ENCODE measurements at regions not wholly inside any gene's neighbourhood (a gene's known extent, or its start where the extent isn't known, plus 50 kb on each side); places are given as distances from the start of the nearest gene placed in this dataset.

DNA sequence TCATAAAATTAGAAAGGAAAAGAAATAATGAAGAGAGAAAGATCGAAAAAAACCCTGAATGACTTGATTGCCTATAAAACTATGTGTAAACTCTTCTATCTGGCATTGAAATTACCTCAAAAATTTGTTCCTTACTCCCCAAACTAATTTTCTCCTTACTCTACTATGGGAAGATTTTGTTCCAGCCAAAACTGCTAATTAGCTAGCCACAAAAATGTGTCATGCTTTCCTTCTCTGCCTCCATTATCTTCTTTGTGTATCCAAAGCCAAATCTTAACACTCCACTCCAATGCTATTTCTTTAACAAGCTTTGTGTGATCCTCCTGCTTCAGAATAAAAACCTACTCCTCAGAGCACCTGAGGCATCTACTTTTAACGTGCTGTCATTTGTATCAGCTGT is 831.2 kb downstream of the METTL15 start:
- Histone ChIP-seq H3K9me3 (ENCODE audit: control insufficient read depth, insufficient read depth, low read length) (no peaks in the 10 kb centered on the region), H3K4me3 (ENCODE audit: low read length) (no peak overlapping the region), H3K9me2 (replicated peaks; ENCODE audit: control insufficient read depth, low read length) (no peaks in the 10 kb centered on the region), H3K27me3 (ENCODE audit: control insufficient read depth, low read length) (no peaks in the 10 kb centered on the region), H3K79me2 (ENCODE audit: control insufficient read depth, low read length) (no peaks in the 10 kb centered on the region), H3K4me2 (ENCODE audit: low read length) (no peak overlapping the region), H3K4me1 (ENCODE audit: control insufficient read depth, low read length) (no peaks in the 10 kb centered on the region), H3K27ac (ENCODE audit: low read depth, low read length) (no peak overlapping the region), H3F3A (ENCODE audit: control insufficient read depth, insufficient read depth) (no peaks in the 10 kb centered on the region), H4K20me1 (ENCODE audit: control insufficient read depth, insufficient read depth, low read depth, low read length) (no peaks in the 10 kb centered on the region), H3K36me3 (ENCODE audit: control insufficient read depth, low read length) (no peaks in the 10 kb centered on the region)
- TF ChIP-seq EZH2phosphoT487 (IDR thresholded peaks at IDR 0.05; ENCODE audit: borderline replicate concordance, low read length) = no peak
- TF ChIP-seq, protein P1, sequence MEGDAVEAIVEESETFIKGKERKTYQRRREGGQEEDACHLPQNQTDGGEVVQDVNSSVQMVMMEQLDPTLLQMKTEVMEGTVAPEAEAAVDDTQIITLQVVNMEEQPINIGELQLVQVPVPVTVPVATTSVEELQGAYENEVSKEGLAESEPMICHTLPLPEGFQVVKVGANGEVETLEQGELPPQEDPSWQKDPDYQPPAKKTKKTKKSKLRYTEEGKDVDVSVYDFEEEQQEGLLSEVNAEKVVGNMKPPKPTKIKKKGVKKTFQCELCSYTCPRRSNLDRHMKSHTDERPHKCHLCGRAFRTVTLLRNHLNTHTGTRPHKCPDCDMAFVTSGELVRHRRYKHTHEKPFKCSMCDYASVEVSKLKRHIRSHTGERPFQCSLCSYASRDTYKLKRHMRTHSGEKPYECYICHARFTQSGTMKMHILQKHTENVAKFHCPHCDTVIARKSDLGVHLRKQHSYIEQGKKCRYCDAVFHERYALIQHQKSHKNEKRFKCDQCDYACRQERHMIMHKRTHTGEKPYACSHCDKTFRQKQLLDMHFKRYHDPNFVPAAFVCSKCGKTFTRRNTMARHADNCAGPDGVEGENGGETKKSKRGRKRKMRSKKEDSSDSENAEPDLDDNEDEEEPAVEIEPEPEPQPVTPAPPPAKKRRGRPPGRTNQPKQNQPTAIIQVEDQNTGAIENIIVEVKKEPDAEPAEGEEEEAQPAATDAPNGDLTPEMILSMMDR (IDR thresholded peaks at IDR 0.05; ENCODE audit: low read depth, low read length, poor library complexity, severe bottlenecking) = no peak

DNA sequence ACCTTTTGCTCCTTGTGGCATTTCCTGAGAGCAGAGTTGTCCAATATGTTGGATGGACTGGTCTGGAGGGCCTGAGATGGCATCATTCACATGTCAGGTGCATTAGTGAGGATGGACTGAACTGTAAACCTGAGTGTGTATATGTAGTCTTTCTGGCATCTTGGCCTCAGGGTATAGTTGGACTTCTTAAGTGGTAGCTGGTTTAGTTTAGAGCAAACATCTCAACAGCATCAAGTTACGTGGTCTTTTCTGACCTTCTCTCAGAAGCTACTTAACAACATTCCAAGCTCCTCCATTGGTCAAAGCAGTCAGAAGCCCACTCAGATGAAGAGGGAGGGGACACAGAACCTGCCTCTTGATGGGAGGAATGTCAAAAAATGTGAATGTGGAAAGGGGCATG is 829.9 kb downstream of the METTL15 start:
- no peak overlapping the region for H3K27ac ChIP-seq (ENCODE audit: low read depth, low read length)

DNA sequence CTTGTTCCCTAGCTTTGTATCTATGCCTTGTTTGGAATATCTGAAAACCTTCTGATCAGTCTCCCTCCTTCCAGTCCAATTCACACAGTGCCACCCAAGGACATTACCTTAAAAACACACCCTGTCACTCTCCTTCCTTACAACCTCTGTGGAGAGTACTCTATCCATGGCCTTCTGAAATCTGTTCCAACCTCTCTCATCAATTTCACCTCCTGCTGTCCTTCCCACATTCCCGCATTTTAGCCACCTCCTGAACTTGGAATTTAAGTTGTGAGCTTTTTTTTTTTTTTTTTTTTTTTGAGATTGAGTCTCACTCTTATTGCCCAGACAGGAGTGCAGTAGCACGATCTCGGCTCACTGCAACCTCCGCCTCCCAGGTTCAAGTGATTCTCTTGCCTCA is 824.8 kb downstream of the METTL15 start:
- H3K9me3 ChIP-seq (ENCODE audit: control insufficient read depth, insufficient read depth, low read length) = no peaks in the 10 kb centered on the region
- no peak overlapping the region for H3K4me2 ChIP-seq (ENCODE audit: low read length)
- H3K4me3 ChIP-seq (ENCODE audit: low read length) = no peak overlapping the region
- no peaks in the 10 kb centered on the region for H3K36me3 ChIP-seq (ENCODE audit: control insufficient read depth, low read length)
- H3K9me2 ChIP-seq (replicated peaks; ENCODE audit: control insufficient read depth, low read length) = no peaks in the 10 kb centered on the region
- H3K79me2 ChIP-seq (ENCODE audit: control insufficient read depth, low read length) = no peaks in the 10 kb centered on the region
- no peaks in the 10 kb centered on the region for H4K20me1 ChIP-seq (ENCODE audit: control insufficient read depth, insufficient read depth, low read depth, low read length)
- no peaks in the 10 kb centered on the region for H3K27me3 ChIP-seq (ENCODE audit: control insufficient read depth, low read length)
- no peak for TF ChIP-seq EZH2phosphoT487 (IDR thresholded peaks at IDR 0.05; ENCODE audit: borderline replicate concordance, low read length)
- TF ChIP-seq, protein P1 (IDR thresholded peaks at IDR 0.05; ENCODE audit: low read depth, low read length, poor library complexity, severe bottlenecking) = no peak
- H3K27ac ChIP-seq (ENCODE audit: low read depth, low read length) = no peak overlapping the region
- no peaks in the 10 kb centered on the region for H3F3A ChIP-seq (ENCODE audit: control insufficient read depth, insufficient read depth)
- H3K4me1 ChIP-seq (ENCODE audit: control insufficient read depth, low read length) = no peaks in the 10 kb centered on the region

More for the DNA sequence above, 829.9 kb downstream of the METTL15 start:
- Histone ChIP-seq H3K79me2 (ENCODE audit: control insufficient read depth, low read length) (no peaks in the 10 kb centered on the region), H3K27me3 (ENCODE audit: control insufficient read depth, low read length) (no peaks in the 10 kb centered on the region), H3K9me3 (ENCODE audit: control insufficient read depth, insufficient read depth, low read length) (no peaks in the 10 kb centered on the region), H3K4me1 (ENCODE audit: control insufficient read depth, low read length) (no peaks in the 10 kb centered on the region), H3K36me3 (ENCODE audit: control insufficient read depth, low read length) (no peaks in the 10 kb centered on the region), H3F3A (ENCODE audit: control insufficient read depth, insufficient read depth) (no peaks in the 10 kb centered on the region), H3K4me2 (ENCODE audit: low read length) (no peak overlapping the region), H4K20me1 (ENCODE audit: control insufficient read depth, insufficient read depth, low read depth, low read length) (no peaks in the 10 kb centered on the region), H3K4me3 (ENCODE audit: low read length) (no peak overlapping the region), H3K9me2 (replicated peaks; ENCODE audit: control insufficient read depth, low read length) (no peaks in the 10 kb centered on the region)
- TF ChIP-seq EZH2phosphoT487 (IDR thresholded peaks at IDR 0.05; ENCODE audit: borderline replicate concordance, low read length) = no peak
- TF ChIP-seq, protein P1 (IDR thresholded peaks at IDR 0.05; ENCODE audit: low read depth, low read length, poor library complexity, severe bottlenecking) = no peak

DNA sequence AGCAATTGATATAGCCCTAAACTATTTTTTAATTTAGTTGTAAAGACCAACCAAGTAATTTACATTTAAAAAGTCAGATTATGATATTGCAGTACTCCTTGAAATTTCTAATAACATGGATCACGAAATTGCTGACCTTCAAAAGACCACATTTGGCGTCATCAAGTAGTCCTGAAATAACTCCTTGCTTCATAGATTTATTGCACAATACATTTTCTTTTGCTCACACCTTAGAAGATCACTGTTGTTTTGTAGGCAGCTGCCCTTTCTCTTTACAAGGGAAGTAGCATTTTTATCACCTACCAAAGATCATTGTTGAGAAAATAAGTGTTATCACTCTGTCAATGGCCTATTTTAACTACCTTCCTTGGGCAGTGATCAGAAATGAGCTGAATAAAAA is 815.8 kb downstream of the METTL15 start:
- TF ChIP-seq, protein P1 (IDR thresholded peaks at IDR 0.05; ENCODE audit: low read depth, low read length, poor library complexity, severe bottlenecking) = no peak
- no peak for TF ChIP-seq EZH2phosphoT487 (IDR thresholded peaks at IDR 0.05; ENCODE audit: borderline replicate concordance, low read length)
- Histone ChIP-seq H3K4me2 (ENCODE audit: low read length) (no peak overlapping the region), H4K20me1 (ENCODE audit: control insufficient read depth, insufficient read depth, low read depth, low read length) (no peaks in the 10 kb centered on the region), H3K9me3 (ENCODE audit: control insufficient read depth, insufficient read depth, low read length) (no peaks in the 10 kb centered on the region), H3K27ac (ENCODE audit: low read depth, low read length) (no peak overlapping the region), H3K9me2 (replicated peaks; ENCODE audit: control insufficient read depth, low read length) (no peaks in the 10 kb centered on the region), H3K4me1 (ENCODE audit: control insufficient read depth, low read length) (no peaks in the 10 kb centered on the region), H3K4me3 (ENCODE audit: low read length) (no peak overlapping the region), H3F3A (ENCODE audit: control insufficient read depth, insufficient read depth) (no peaks in the 10 kb centered on the region), H3K36me3 (ENCODE audit: control insufficient read depth, low read length) (no peaks in the 10 kb centered on the region), H3K79me2 (ENCODE audit: control insufficient read depth, low read length) (no peaks in the 10 kb centered on the region), H3K27me3 (ENCODE audit: control insufficient read depth, low read length) (no peaks in the 10 kb centered on the region)

All from DOHH2 (cell line).